Smooth muscle cell (in vitro differentiated cells): ENCODE measurements at regions not wholly inside any gene's neighbourhood (a gene's known extent, or its start where the extent isn't known, plus 50 kb on each side); places are given as distances from the start of the nearest gene placed in this dataset.

Experiments used
- DNase-seq: peaks from one replicate; lab custom pipeline; 2025; ENCODE audit not compliant: unreplicated experiment; lab: John Stamatoyannopoulos, UW
- H2AFZ ChIP-seq: fragments of 200-600 bp; sonication (generic); 2 replicates; pipeline ENCODE4 v1.6.0; 2016; ENCODE audit warnings: antibody characterized with exemption, low read depth, mild to moderate bottlenecking
- H3F3A ChIP-seq: fragments of 200-600 bp; sonication (generic); 2 replicates; pipeline ENCODE4 v1.6.0; 2017; ENCODE audit warnings: antibody characterized with exemption, low read depth
- H3K27ac ChIP-seq: fragments of 200-600 bp; sonication (generic); 2 replicates; pipeline ENCODE4 v1.5.1; 2016; ENCODE audit warnings: low read depth, mild to moderate bottlenecking
- H3K27me3 ChIP-seq: fragments of 200-600 bp; sonication (generic); 2 replicates; pipeline ENCODE4 v1.6.1; 2016; ENCODE audit warnings: low read depth, mild to moderate bottlenecking
- H3K36me3 ChIP-seq: fragments of 200-600 bp; sonication (generic); 2 replicates; pipeline ENCODE4 v1.5.1; 2016; ENCODE audit warnings: low read depth
- H3K4me1 ChIP-seq: fragments of 200-600 bp; sonication (generic); 2 replicates; pipeline ENCODE4 v1.5.1; 2016; ENCODE audit warnings: low read depth
- H3K4me2 ChIP-seq: fragments of 200-600 bp; sonication (generic); 2 replicates; pipeline ENCODE4 v1.6.0; 2016; ENCODE audit warnings: mild to moderate bottlenecking
- H3K4me3 ChIP-seq: fragments of 200-600 bp; sonication (generic); 2 replicates; pipeline ENCODE4 v1.5.1; 2016; ENCODE audit warnings: mild to moderate bottlenecking
- H3K79me2 ChIP-seq: fragments of 200-600 bp; sonication (generic); 2 replicates; pipeline ENCODE4 v1.6.0; 2016; ENCODE audit warnings: low read depth, mild to moderate bottlenecking
- H3K9ac ChIP-seq: fragments of 200-600 bp; sonication (generic); 2 replicates; pipeline ENCODE4 v1.6.0; 2016; ENCODE audit warnings: low read depth
- H3K9me3 ChIP-seq: fragments of 200-600 bp; sonication (generic); replicated peaks from 2 replicates; pipeline ENCODE4 v1.5.1; 2016; ENCODE audit warnings: low read depth
- H4K20me1 ChIP-seq: fragments of 200-600 bp; sonication (generic); 2 replicates; pipeline ENCODE4 v1.6.0; 2016; ENCODE audit warnings: low read depth
- WGBS: methylation state at CpG from one replicate; pipeline ENCODE4 v1.1.7; 2016; ENCODE audit warnings: low lambda C conversion rate; 5-methylcytosine and 5-hydroxymethylcytosine counted together
- TF ChIP-seq, protein P1 (sequence below): fragments of 200-600 bp; sonication (generic); IDR thresholded peaks from 2 replicates; pipeline ENCODE4 v1.5.1; 2017; ENCODE audit warnings: borderline replicate concordance, mild to moderate bottlenecking, antibody characterized with exemption; ENCODE audit not compliant: insufficient read depth, poor library complexity, severe bottlenecking

- 20% methylated on average over 1 of the region's 1 CpG for WGBS
- H3K27me3 ChIP-seq, result no peaks in the 10 kb centered on the region
- no peak overlapping the region for H3K9ac ChIP-seq
- no peak overlapping the region for H3K4me3 ChIP-seq
- H3K9me3 ChIP-seq, result no peaks in the 10 kb centered on the region
- no peaks in the 10 kb centered on the region for H3K79me2 ChIP-seq
- TF ChIP-seq, protein P1, sequence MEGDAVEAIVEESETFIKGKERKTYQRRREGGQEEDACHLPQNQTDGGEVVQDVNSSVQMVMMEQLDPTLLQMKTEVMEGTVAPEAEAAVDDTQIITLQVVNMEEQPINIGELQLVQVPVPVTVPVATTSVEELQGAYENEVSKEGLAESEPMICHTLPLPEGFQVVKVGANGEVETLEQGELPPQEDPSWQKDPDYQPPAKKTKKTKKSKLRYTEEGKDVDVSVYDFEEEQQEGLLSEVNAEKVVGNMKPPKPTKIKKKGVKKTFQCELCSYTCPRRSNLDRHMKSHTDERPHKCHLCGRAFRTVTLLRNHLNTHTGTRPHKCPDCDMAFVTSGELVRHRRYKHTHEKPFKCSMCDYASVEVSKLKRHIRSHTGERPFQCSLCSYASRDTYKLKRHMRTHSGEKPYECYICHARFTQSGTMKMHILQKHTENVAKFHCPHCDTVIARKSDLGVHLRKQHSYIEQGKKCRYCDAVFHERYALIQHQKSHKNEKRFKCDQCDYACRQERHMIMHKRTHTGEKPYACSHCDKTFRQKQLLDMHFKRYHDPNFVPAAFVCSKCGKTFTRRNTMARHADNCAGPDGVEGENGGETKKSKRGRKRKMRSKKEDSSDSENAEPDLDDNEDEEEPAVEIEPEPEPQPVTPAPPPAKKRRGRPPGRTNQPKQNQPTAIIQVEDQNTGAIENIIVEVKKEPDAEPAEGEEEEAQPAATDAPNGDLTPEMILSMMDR, result no peak
- H4K20me1 ChIP-seq, result no peaks in the 10 kb centered on the region
- H3F3A ChIP-seq, result no peaks in the 10 kb centered on the region
- peak overlapping the region; percentile 4 for H3K4me2 ChIP-seq
- H3K36me3 ChIP-seq, result no peaks in the 10 kb centered on the region
- H3K4me1 ChIP-seq, result no peaks in the 10 kb centered on the region
- no peak for DNase-seq
- H3K27ac ChIP-seq, result no peak overlapping the region
- no peak overlapping the region for H2AFZ ChIP-seq
Observed at GRCh38 chr16:77647726-77648125, 74.6 kb upstream of the NUDT7 start.

GRCh38 chr16:77650761-77651160 lies 71.6 kb upstream of the NUDT7 start:
- no peaks in the 10 kb centered on the region for H3K79me2 ChIP-seq
- H3K36me3 ChIP-seq, result no peaks in the 10 kb centered on the region
- no peak overlapping the region for H2AFZ ChIP-seq
- no peak for DNase-seq
- no peaks in the 10 kb centered on the region for H3K27me3 ChIP-seq
- no peaks in the 10 kb centered on the region for H4K20me1 ChIP-seq
- no peak overlapping the region for H3K9ac ChIP-seq
- no peak overlapping the region for H3K27ac ChIP-seq
- 56% methylated on average over 3 of the region's 3 CpGs for WGBS
- TF ChIP-seq, protein P1, result no peak
- H3K4me1 ChIP-seq, result no peaks in the 10 kb centered on the region
- no peaks in the 10 kb centered on the region for H3K9me3 ChIP-seq
- no peak overlapping the region for H3K4me3 ChIP-seq
- no peaks in the 10 kb centered on the region for H3F3A ChIP-seq
- no peak overlapping the region for H3K4me2 ChIP-seq

DNA sequence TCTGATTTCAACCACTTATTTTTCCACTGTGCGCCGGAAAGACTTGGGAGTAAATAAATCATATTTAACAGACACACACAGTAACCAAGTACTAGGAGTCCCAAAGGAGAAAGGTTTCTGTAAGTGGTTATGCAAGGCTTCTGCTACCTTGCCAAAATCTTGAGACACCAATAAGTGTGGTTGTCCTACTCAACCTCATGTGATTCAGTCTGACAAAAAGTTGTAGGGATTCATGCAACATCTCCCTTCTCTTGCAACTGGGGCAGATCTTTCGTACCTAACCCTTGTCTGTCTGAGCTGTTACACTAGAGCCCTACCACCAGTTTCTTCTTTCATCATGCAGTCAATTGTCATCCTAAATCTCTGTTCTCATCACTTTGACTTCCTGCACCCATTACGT lies 69.9 kb upstream of the NUDT7 start:
- H3K36me3 ChIP-seq, result no peaks in the 10 kb centered on the region
- H2AFZ ChIP-seq, result no peak overlapping the region
- TF ChIP-seq, protein P1, result no peak
- WGBS, result 95% methylated on average over 4 of the region's 4 CpGs
- H3K4me3 ChIP-seq, result no peak overlapping the region
- H3K9me3 ChIP-seq, result no peaks in the 10 kb centered on the region
- no peaks in the 10 kb centered on the region for H3K27me3 ChIP-seq
- H3F3A ChIP-seq, result no peaks in the 10 kb centered on the region
- H3K27ac ChIP-seq, result no peak overlapping the region
- H3K79me2 ChIP-seq, result no peaks in the 10 kb centered on the region
- H3K4me1 ChIP-seq, result no peaks in the 10 kb centered on the region
- no peak for DNase-seq
- H3K9ac ChIP-seq, result no peak overlapping the region
- no peak overlapping the region for H3K4me2 ChIP-seq
- no peaks in the 10 kb centered on the region for H4K20me1 ChIP-seq

DNA sequence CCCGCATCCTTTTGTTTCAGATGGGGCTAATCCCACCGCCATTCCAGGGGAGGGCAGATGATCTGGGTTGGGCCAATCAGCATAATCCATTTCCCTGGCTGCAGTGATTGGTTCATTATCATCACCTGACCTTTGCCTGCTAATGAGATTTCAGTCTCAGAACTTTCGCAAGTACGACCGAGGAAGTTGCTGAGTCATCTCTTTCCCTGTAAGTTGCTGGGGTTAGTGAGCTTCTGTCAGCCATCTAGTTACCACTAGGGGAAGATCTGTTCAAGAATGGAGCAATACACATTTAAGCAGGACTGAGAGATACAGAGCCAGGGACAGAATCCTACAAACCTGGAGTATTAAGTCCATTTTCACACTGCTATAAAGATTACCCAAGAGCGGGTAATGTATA lies 65.3 kb upstream of the NUDT7 start:
- no peak overlapping the region for H3K9ac ChIP-seq
- H3F3A ChIP-seq, result no peaks in the 10 kb centered on the region
- no peak overlapping the region for H3K4me2 ChIP-seq
- H3K4me3 ChIP-seq, result no peak overlapping the region
- no peaks in the 10 kb centered on the region for H3K27me3 ChIP-seq
- no peak overlapping the region for H3K27ac ChIP-seq
- H3K4me1 ChIP-seq, result no peaks in the 10 kb centered on the region
- WGBS, result 76% methylated on average over 6 of the region's 6 CpGs
- H2AFZ ChIP-seq, result no peak overlapping the region
- TF ChIP-seq, protein P1, result no peak
- no peaks in the 10 kb centered on the region for H3K36me3 ChIP-seq
- no peaks in the 10 kb centered on the region for H3K9me3 ChIP-seq
- no peak for DNase-seq
- H4K20me1 ChIP-seq, result no peaks in the 10 kb centered on the region
- H3K79me2 ChIP-seq, result no peaks in the 10 kb centered on the region
